Ascending aorta (tissue), 2 donors: ENCODE measurements at regions not wholly inside any gene's neighbourhood (a gene's known extent, or its start where the extent isn't known, plus 50 kb on each side); places are given as distances from the start of the nearest gene placed in this dataset.

Source experiments
- DNase-seq, 2 donors: peaks; one replicate each; pipeline ENCODE4 v3.0.0-alpha.2; 2019; ENCODE audit warnings: low spot score in 2 of 2
- H3K27ac ChIP-seq, 2 donors: fragments of 200-600 bp; sonication (generic); one replicate each; pipeline ENCODE4 v1.5.1; 2016 to 2017; ENCODE audit warnings: mild to moderate bottlenecking in 1 of 2
- H3K27me3 ChIP-seq: fragments of 200-600 bp; sonication (generic); one replicate; pipeline ENCODE4 v1.5.1; 2017
- H3K36me3 ChIP-seq, 2 donors: fragments of 200-600 bp; sonication (generic); one replicate each; pipeline ENCODE4 v1.5.1; 2016
- H3K4me1 ChIP-seq, 2 donors: fragments of 200-600 bp; sonication (generic); one replicate each; pipeline ENCODE4 v1.5.1; 2016 to 2017; ENCODE audit warnings: mild to moderate bottlenecking in 1 of 2
- H3K4me3 ChIP-seq, 2 donors: fragments of 200-600 bp; sonication (generic); one replicate each; pipeline ENCODE4 v1.5.1; 2016 to 2017; ENCODE audit warnings: mild to moderate bottlenecking in 1 of 2
- H3K9me3 ChIP-seq, 2 donors: fragments of 200-600 bp; sonication (generic); one replicate each; pipeline ENCODE4 v1.5.1; 2016
- CTCF ChIP-seq, 3 experiments: fragments of 200-600 bp in 2 of 3; fragments of 450-650 bp in 1 of 3; sonication (generic) in 2 of 3; IDR thresholded peaks; one replicate each; pipeline ENCODE4 v1.5.1; 2016 to 2019; ENCODE audit warnings: antibody characterized with exemption in 3 of 3, mild to moderate bottlenecking in 1 of 3, moderate library complexity in 1 of 3
- intact Hi-C: fragments of 100-400 bp; cut with DNase I; formaldehyde crosslinking; loops from one replicate; pipeline ENCODE4 v1.15.1; 2023

GRCh38 chr17:33889766-33890165 lies 365.3 kb upstream of the CCL2 start:
- intact Hi-C loops, result no loop called here
- no peak for TF ChIP-seq CTCF (IDR thresholded peaks at IDR 0.05)

GRCh38 chr17:33892717-33893591 lies 362.1 kb upstream of the CCL2 start:
- no peaks in the 10 kb centered on the region for H3K36me3 ChIP-seq
- no peaks in the 10 kb centered on the region for H3K9me3 ChIP-seq
- H3K27ac ChIP-seq, result no peak overlapping the region
- TF ChIP-seq CTCF (IDR thresholded peaks at IDR 0.05), result no peak
- H3K4me1 ChIP-seq, result no peaks in the 10 kb centered on the region
- no peaks in the 10 kb centered on the region for H3K27me3 ChIP-seq
- intact Hi-C loops, result no loop called here
- no peak for DNase-seq
- H3K4me3 ChIP-seq, result no peak overlapping the region

More at GRCh38 chr17:33889766-33890165, 365.3 kb upstream of the CCL2 start:
- Histone ChIP-seq H3K9me3 (no peaks in the 10 kb centered on the region), H3K27ac (no peak overlapping the region), H3K4me1 (no peaks in the 10 kb centered on the region), H3K4me3 (no peak overlapping the region), H3K36me3 (no peaks in the 10 kb centered on the region), H3K27me3 (no peaks in the 10 kb centered on the region)
- no peak for DNase-seq

- Histone ChIP-seq H3K4me1 (no peaks in the 10 kb centered on the region), H3K4me3 (no peak overlapping the region), H3K27ac (no peak overlapping the region), H3K36me3 (no peaks in the 10 kb centered on the region), H3K9me3 (no peaks in the 10 kb centered on the region), H3K27me3 (no peaks in the 10 kb centered on the region)
- TF ChIP-seq CTCF (IDR thresholded peaks at IDR 0.05), result no peak
- intact Hi-C loops, result no loop called here
- DNase-seq, result no peak
Observed at GRCh38 chr17:33895491-33895890, 359.6 kb upstream of the CCL2 start.

GRCh38 chr17:33896263-33896662 lies 358.8 kb upstream of the CCL2 start:
- Histone ChIP-seq H3K9me3 (no peaks in the 10 kb centered on the region), H3K4me1 (no peaks in the 10 kb centered on the region), H3K27ac (no peak overlapping the region), H3K27me3 (no peaks in the 10 kb centered on the region), H3K4me3 (no peak overlapping the region), H3K36me3 (no peaks in the 10 kb centered on the region)
- intact Hi-C loops, result no loop called here
- TF ChIP-seq CTCF (IDR thresholded peaks at IDR 0.05), result no peak
- no peak for DNase-seq

- no peaks in the 10 kb centered on the region for H3K9me3 ChIP-seq
- intact Hi-C loops, result no loop called here
- H3K4me1 ChIP-seq, result no peaks in the 10 kb centered on the region
- no peaks in the 10 kb centered on the region for H3K27me3 ChIP-seq
- no peak overlapping the region for H3K4me3 ChIP-seq
- no peak for DNase-seq
- no peak overlapping the region for H3K27ac ChIP-seq
- no peak for TF ChIP-seq CTCF (IDR thresholded peaks at IDR 0.05)
- no peaks in the 10 kb centered on the region for H3K36me3 ChIP-seq
Observed at GRCh38 chr17:33901085-33901484, 354.0 kb upstream of the CCL2 start.
